Uterus (tissue), 2 donors: ENCODE measurements at regions not wholly inside any gene's neighbourhood (a gene's known extent, or its start where the extent isn't known, plus 50 kb on each side); places are given as distances from the start of the nearest gene placed in this dataset.
"Not testable (repeated sequence)": the region's sequence is repeated elsewhere in the genome, so short reads cannot be mapped to it uniquely, and the experiment has no call there.

Source experiments
- POLR2A ChIP-seq, 2 donors: fragments of 450-650 bp; IDR thresholded peaks; one replicate each; pipeline ENCODE4 v1.6.1; 2016; ENCODE audit warnings: antibody characterized with exemption in 2 of 2, mild to moderate bottlenecking in 1 of 2, moderate library complexity in 1 of 2
- TF ChIP-seq, protein P1 (sequence below), 4 experiments: fragments of 200-600 bp in 2 of 4; fragments of 450-650 bp in 2 of 4; sonication (generic) in 2 of 4; IDR thresholded peaks; one replicate each; pipeline ENCODE4 v1.5.1; 2016 to 2019; ENCODE audit warnings: antibody characterized with exemption in 4 of 4, mild to moderate bottlenecking in 2 of 4, moderate library complexity in 1 of 4

DNA sequence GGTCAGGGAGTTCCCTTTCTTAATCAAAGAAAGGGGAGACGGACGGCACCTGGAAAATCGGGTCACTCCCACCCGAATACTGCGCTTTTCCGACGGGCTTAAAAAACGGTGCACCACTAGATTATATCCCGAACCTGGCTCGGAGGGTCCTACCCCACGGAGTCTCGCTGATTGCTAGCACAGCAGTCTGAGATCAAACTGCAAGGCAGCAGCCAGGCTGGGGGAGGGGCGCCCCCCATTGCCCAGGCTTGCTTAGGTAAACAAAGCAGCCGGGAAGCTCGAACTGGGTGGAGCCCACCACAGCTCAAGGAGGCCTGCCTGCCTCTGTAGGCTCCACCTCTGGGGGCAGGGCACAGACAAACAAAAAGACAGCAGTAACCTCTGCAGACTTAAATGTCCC lies 276.8 kb upstream of the FOXF1 start:
- TF ChIP-seq, protein P1, sequence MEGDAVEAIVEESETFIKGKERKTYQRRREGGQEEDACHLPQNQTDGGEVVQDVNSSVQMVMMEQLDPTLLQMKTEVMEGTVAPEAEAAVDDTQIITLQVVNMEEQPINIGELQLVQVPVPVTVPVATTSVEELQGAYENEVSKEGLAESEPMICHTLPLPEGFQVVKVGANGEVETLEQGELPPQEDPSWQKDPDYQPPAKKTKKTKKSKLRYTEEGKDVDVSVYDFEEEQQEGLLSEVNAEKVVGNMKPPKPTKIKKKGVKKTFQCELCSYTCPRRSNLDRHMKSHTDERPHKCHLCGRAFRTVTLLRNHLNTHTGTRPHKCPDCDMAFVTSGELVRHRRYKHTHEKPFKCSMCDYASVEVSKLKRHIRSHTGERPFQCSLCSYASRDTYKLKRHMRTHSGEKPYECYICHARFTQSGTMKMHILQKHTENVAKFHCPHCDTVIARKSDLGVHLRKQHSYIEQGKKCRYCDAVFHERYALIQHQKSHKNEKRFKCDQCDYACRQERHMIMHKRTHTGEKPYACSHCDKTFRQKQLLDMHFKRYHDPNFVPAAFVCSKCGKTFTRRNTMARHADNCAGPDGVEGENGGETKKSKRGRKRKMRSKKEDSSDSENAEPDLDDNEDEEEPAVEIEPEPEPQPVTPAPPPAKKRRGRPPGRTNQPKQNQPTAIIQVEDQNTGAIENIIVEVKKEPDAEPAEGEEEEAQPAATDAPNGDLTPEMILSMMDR (IDR thresholded peaks at IDR 0.05) = not testable (repeated sequence)
- TF ChIP-seq POLR2A (IDR thresholded peaks at IDR 0.05) = not testable (repeated sequence)
